Fibroblast of lung (primary cell): ENCODE measurements at regions not wholly inside any gene's neighbourhood (a gene's known extent, or its start where the extent isn't known, plus 50 kb on each side); places are given as distances from the start of the nearest gene placed in this dataset.
A peak's percentile ranks its signal among the peaks of the same experiment; 100 is the strongest.

ENCODE experiments used
- DNase-seq, 2 donors: peaks; one replicate each; pipeline versions ENCODE4 v3.0.0 to v3.0.0-alpha.2; 2010; ENCODE audit warnings: low read depth in 2 of 2
- H2AFZ ChIP-seq: 2 replicates; pipeline ENCODE4 v1.5.1; 2012; ENCODE audit warnings: low read length, control low read depth, inconsistent platforms
- H3K27ac ChIP-seq: 2 replicates; pipeline ENCODE4 v1.5.1; 2011; ENCODE audit warnings: low read length, control low read depth; ENCODE audit not compliant: insufficient read depth
- H3K27me3 ChIP-seq: 2 replicates; pipeline ENCODE4 v1.5.1; 2011; ENCODE audit warnings: mild to moderate bottlenecking, low read length; ENCODE audit not compliant: control insufficient read depth, insufficient read depth
- H3K36me3 ChIP-seq: 2 replicates; pipeline ENCODE4 v1.5.1; 2011; ENCODE audit warnings: low read length; ENCODE audit not compliant: control insufficient read depth, insufficient read depth
- H3K4me1 ChIP-seq: 2 replicates; pipeline ENCODE4 v1.5.1; 2011; ENCODE audit warnings: low read length; ENCODE audit not compliant: control insufficient read depth, insufficient read depth; ENCODE audit errors: extremely low read depth
- H3K4me2 ChIP-seq: 2 replicates; pipeline ENCODE4 v1.5.1; 2011; ENCODE audit warnings: low read length, control low read depth; ENCODE audit not compliant: insufficient read depth; ENCODE audit errors: extremely low read depth
- H3K4me3 ChIP-seq, 4 experiments: fragments of 200-600 bp in 1 of 4; sonication (generic) in 1 of 4; replicated peaks in 1 of 4; 2 replicates each; pipeline ENCODE4 v1.5.1; 2011 to 2016; ENCODE audit warnings: low read length in 4 of 4, low read depth in 3 of 4, mild to moderate bottlenecking in 3 of 4, control low read depth in 2 of 4, inconsistent platforms in 1 of 4, mixed read lengths in 1 of 4; ENCODE audit not compliant: insufficient read depth in 1 of 4; ENCODE audit errors: control extremely low read depth in 1 of 4
- H3K79me2 ChIP-seq: 2 replicates; pipeline ENCODE4 v1.5.1; 2012; ENCODE audit warnings: mild to moderate bottlenecking, low read length, inconsistent platforms; ENCODE audit not compliant: control insufficient read depth, insufficient read depth
- H3K9ac ChIP-seq: 2 replicates; pipeline ENCODE4 v1.5.1; 2011; ENCODE audit warnings: mild to moderate bottlenecking, low read length, control low read depth; ENCODE audit not compliant: insufficient read depth
- H3K9me3 ChIP-seq: 2 replicates; pipeline ENCODE4 v1.5.1; 2012; ENCODE audit warnings: low read depth, low read length; ENCODE audit not compliant: control insufficient read depth, insufficient read depth
- H4K20me1 ChIP-seq: 2 replicates; pipeline ENCODE4 v1.5.1; 2011; ENCODE audit warnings: low read length; ENCODE audit not compliant: control insufficient read depth, insufficient read depth; ENCODE audit errors: extremely low read depth
- CTCF ChIP-seq, 2 donors: IDR thresholded peaks in 1 of 2; conservative IDR thresholded peaks in 1 of 2; 1 replicate in 1 of 2; 2 replicates in 1 of 2; pipeline ENCODE4 v1.5.1; 2011 to 2012; ENCODE audit warnings: low read length in 2 of 2, control low read depth in 1 of 2, inconsistent platforms in 1 of 2, low read depth in 1 of 2, mild to moderate bottlenecking in 1 of 2
- EZH2 ChIP-seq: IDR thresholded peaks from 2 replicates; pipeline ENCODE4 v1.5.1; 2012; ENCODE audit warnings: low read length, control low read depth, mild to moderate bottlenecking; ENCODE audit errors: missing control alignments

- Histone ChIP-seq H3K4me3 (no peak overlapping the region), H3K4me2 (no peak overlapping the region), H3K36me3 (no peaks in the 10 kb centered on the region), H3K9me3 (no peaks in the 10 kb centered on the region), H4K20me1 (no peaks in the 10 kb centered on the region), H3K27me3 (no peaks in the 10 kb centered on the region), H3K4me1 (peaks cover 10% of the 10 kb centered on the region), H3K79me2 (no peaks in the 10 kb centered on the region), H3K9ac (no peak overlapping the region), H3K27ac (no peak overlapping the region), H2AFZ (no peak overlapping the region)
- TF ChIP-seq EZH2, result no peak
- no peak for TF ChIP-seq CTCF (conservative IDR thresholded peaks at IDR 0.05 in 1 of 2, IDR thresholded peaks at IDR 0.05 in 1 of 2; ENCODE audit: low read depth in 1 of 2, low read length in 2 of 2)
- no peak for DNase-seq
Observed at GRCh38 chr1:94741996-94742395, 78.2 kb upstream of the SLC44A3 start.

GRCh38 chr1:94741510-94741909, 78.6 kb upstream of the SLC44A3 start:
- H4K20me1 ChIP-seq, result no peaks in the 10 kb centered on the region
- H3K9me3 ChIP-seq, result no peaks in the 10 kb centered on the region
- no peaks in the 10 kb centered on the region for H3K36me3 ChIP-seq
- peaks cover 9% of the 10 kb centered on the region for H3K4me1 ChIP-seq
- no peaks in the 10 kb centered on the region for H3K27me3 ChIP-seq
- no peak overlapping the region for H3K27ac ChIP-seq
- DNase-seq, result no peak
- no peak overlapping the region for H2AFZ ChIP-seq
- H3K4me3 ChIP-seq, result no peak overlapping the region
- no peak overlapping the region for H3K4me2 ChIP-seq
- TF ChIP-seq CTCF (conservative IDR thresholded peaks at IDR 0.05 in 1 of 2, IDR thresholded peaks at IDR 0.05 in 1 of 2; ENCODE audit: low read depth in 1 of 2, low read length in 2 of 2) (no peak), EZH2 (no peak)
- no peaks in the 10 kb centered on the region for H3K79me2 ChIP-seq
- H3K9ac ChIP-seq, result no peak overlapping the region

- Histone ChIP-seq H3K9ac (no peak overlapping the region), H3K27me3 (no peaks in the 10 kb centered on the region), H3K4me3 (no peak overlapping the region), H4K20me1 (no peaks in the 10 kb centered on the region), H3K36me3 (no peaks in the 10 kb centered on the region), H3K4me2 (peak overlapping the region; percentile 42), H3K27ac (peak overlapping the region; percentile 53), H3K9me3 (no peaks in the 10 kb centered on the region), H2AFZ (no peak overlapping the region), H3K4me1 (peaks cover 16% of the 10 kb centered on the region), H3K79me2 (no peaks in the 10 kb centered on the region)
- TF ChIP-seq CTCF (conservative IDR thresholded peaks at IDR 0.05 in 1 of 2, IDR thresholded peaks at IDR 0.05 in 1 of 2; ENCODE audit: low read depth in 1 of 2, low read length in 2 of 2), result no peak
- no peak for TF ChIP-seq EZH2
- peak; percentile 99 for DNase-seq
Observed at GRCh38 chr1:94739521-94740061, 80.6 kb upstream of the SLC44A3 start.
